Colonic mucosa (tissue), 4 donors: ENCODE measurements at regions not wholly inside any gene's neighbourhood (a gene's known extent, or its start where the extent isn't known, plus 50 kb on each side); places are given as distances from the start of the nearest gene placed in this dataset.

Experiments
- DNase-seq: peaks from one replicate; pipeline ENCODE4 v3.0.0-alpha.2; 2020
- H3K27ac ChIP-seq: fragments of 200-600 bp; one replicate; pipeline ENCODE4 v1.8.0; 2021
- H3K27me3 ChIP-seq: fragments of 200-600 bp; one replicate; pipeline ENCODE4 v1.8.0; 2021
- H3K36me3 ChIP-seq: fragments of 200-600 bp; one replicate; pipeline ENCODE4 v1.8.0; 2021
- H3K4me1 ChIP-seq: fragments of 200-600 bp; one replicate; pipeline ENCODE4 v1.8.0; 2021; ENCODE audit warnings: mild to moderate bottlenecking
- H3K4me3 ChIP-seq: fragments of 200-600 bp; one replicate; pipeline ENCODE4 v1.8.0; 2021
- H3K9ac ChIP-seq, 2 donors: one replicate each; pipeline ENCODE4 v1.7.0; 2013; ENCODE audit warnings: control low read depth in 2 of 2, low read depth in 2 of 2, low read length in 2 of 2
- H3K9me3 ChIP-seq: fragments of 200-600 bp; one replicate; pipeline ENCODE4 v1.8.0; 2021
- CTCF ChIP-seq: fragments of 200-600 bp; IDR thresholded peaks from one replicate; pipeline ENCODE4 v1.8.0; 2022; ENCODE audit warnings: antibody characterized with exemption, mild to moderate bottlenecking
- intact Hi-C: fragments of 100-400 bp; cut with DNase I; formaldehyde crosslinking; loops from one replicate; pipeline ENCODE4 v1.14.1; 2022
- donor health status: healthy.
- donor health status: DM: no; HTN: no; CAD: no.
- donor health status: DM: no; HTN: no; CAD: no.

- intact Hi-C loops = no loop called here
- DNase-seq = no peak
- no peak overlapping the region for H3K4me3 ChIP-seq
- no peak overlapping the region for H3K27ac ChIP-seq
- no peaks in the 10 kb centered on the region for H3K4me1 ChIP-seq
- H3K36me3 ChIP-seq = no peaks in the 10 kb centered on the region
- no peaks in the 10 kb centered on the region for H3K9me3 ChIP-seq
- H3K27me3 ChIP-seq = no peaks in the 10 kb centered on the region
- no peak overlapping the region for H3K9ac ChIP-seq
- no peak for TF ChIP-seq CTCF
Measured at GRCh38 chr1:67482733-67483482, 52.7 kb upstream of the SERBP1 start.

- Histone ChIP-seq H3K4me1 (no peaks in the 10 kb centered on the region), H3K4me3 (no peak overlapping the region), H3K27ac (no peak overlapping the region), H3K9me3 (no peaks in the 10 kb centered on the region), H3K27me3 (no peaks in the 10 kb centered on the region), H3K36me3 (no peaks in the 10 kb centered on the region), H3K9ac (no peak overlapping the region)
- DNase-seq = no peak
- intact Hi-C loops = no loop called here
- TF ChIP-seq CTCF = no peak
Measured at GRCh38 chr1:67484492-67484891, 54.3 kb upstream of the SERBP1 start.

- Histone ChIP-seq H3K9me3 (no peaks in the 10 kb centered on the region), H3K4me3 (no peak overlapping the region), H3K4me1 (no peaks in the 10 kb centered on the region), H3K9ac (no peak overlapping the region), H3K27me3 (no peaks in the 10 kb centered on the region), H3K27ac (no peak overlapping the region), H3K36me3 (no peaks in the 10 kb centered on the region)
- intact Hi-C loops = no loop called here
- no peak for TF ChIP-seq CTCF
- no peak for DNase-seq
Measured at GRCh38 chr1:67485046-67485811, 55.0 kb upstream of the SERBP1 start.

- no peaks in the 10 kb centered on the region for H3K9me3 ChIP-seq
- no peak overlapping the region for H3K27ac ChIP-seq
- intact Hi-C loops = no loop called here
- H3K36me3 ChIP-seq = no peaks in the 10 kb centered on the region
- no peaks in the 10 kb centered on the region for H3K4me1 ChIP-seq
- H3K4me3 ChIP-seq = no peak overlapping the region
- TF ChIP-seq CTCF = no peak
- no peaks in the 10 kb centered on the region for H3K27me3 ChIP-seq
- no peak overlapping the region for H3K9ac ChIP-seq
- DNase-seq = no peak
Measured at GRCh38 chr1:67489643-67490042, 59.4 kb upstream of the SERBP1 start.

GRCh38 chr1:67491280-67491679 is 61.1 kb upstream of the SERBP1 start:
- H3K9me3 ChIP-seq = no peaks in the 10 kb centered on the region
- H3K27ac ChIP-seq = no peak overlapping the region
- TF ChIP-seq CTCF = no peak
- no peak overlapping the region for H3K4me3 ChIP-seq
- intact Hi-C loops = no loop called here
- no peak for DNase-seq
- H3K27me3 ChIP-seq = no peaks in the 10 kb centered on the region
- no peaks in the 10 kb centered on the region for H3K36me3 ChIP-seq
- H3K4me1 ChIP-seq = no peaks in the 10 kb centered on the region
- H3K9ac ChIP-seq = no peak overlapping the region
